Activated B cell treated with CpG ODN at 0.5 μM for 24 hours (primary cell): ENCODE measurements at regions not wholly inside any gene's neighbourhood (a gene's known extent, or its start where the extent isn't known, plus 50 kb on each side); places are given as distances from the start of the nearest gene placed in this dataset.

Source experiments
- ATAC-seq: fragments of 200-7000 bp; cut with Tn5 transposase; one replicate; pipeline ENCODE4 v1.10.0; 2021; ENCODE audit warnings: low read depth, mild to moderate bottlenecking, moderate library complexity
- CTCF ChIA-PET: fragments of 350-600 bp; sonication (Branson Sonifier 250); formaldehyde crosslinking; loops from one replicate; lab custom pipeline; 2021; ENCODE audit warnings: antibody characterized with exemption; lab: Charles Lee
- POLR2A ChIA-PET: fragments of 350-600 bp; sonication (Branson Sonifier 250); formaldehyde crosslinking; loops from one replicate; lab custom pipeline; 2021; ENCODE audit warnings: antibody characterized with exemption; lab: Charles Lee
- DNase-seq: peaks from one replicate; pipeline ENCODE4 v3.0.0; 2022
- H3K27ac Mint-ChIP-seq: one replicate; pipeline ENCODE4 v1.8.0; 2020; ENCODE audit warnings: mixed read lengths
- H3K27me3 Mint-ChIP-seq: one replicate; pipeline ENCODE4 v1.8.0; 2021; ENCODE audit warnings: mixed read lengths
- H3K36me3 Mint-ChIP-seq: one replicate; pipeline ENCODE4 v1.8.0; 2021; ENCODE audit warnings: low read depth, mixed read lengths
- H3K4me1 Mint-ChIP-seq: one replicate; pipeline ENCODE4 v1.8.0; 2021; ENCODE audit warnings: mixed read lengths
- H3K4me3 Mint-ChIP-seq: one replicate; pipeline ENCODE4 v1.8.0; 2020; ENCODE audit warnings: mild to moderate bottlenecking, mixed read lengths
- H3K9me3 Mint-ChIP-seq: one replicate; pipeline ENCODE4 v1.8.0; 2020; ENCODE audit warnings: mixed read lengths
- CTCF ChIP-seq: fragments of 200-600 bp; IDR thresholded peaks from one replicate; pipeline ENCODE4 v1.8.0; 2022; ENCODE audit warnings: antibody characterized with exemption, mild to moderate bottlenecking
- intact Hi-C: fragments of 100-400 bp; cut with micrococcal nuclease; formaldehyde crosslinking; loops from one replicate; pipeline ENCODE4 v1.15.1; 2024

GRCh38 chr5:161040818-161041217 lies 188.8 kb upstream of the ATP10B start:
- CTCF ChIA-PET: no interaction called here
- Mint-ChIP-seq H3K36me3 (no peaks in the 10 kb centered on the region), H3K4me3 (no peak overlapping the region), H3K4me1 (no peaks in the 10 kb centered on the region), H3K27me3 (no peaks in the 10 kb centered on the region), H3K9me3 (no peaks in the 10 kb centered on the region), H3K27ac (no peak overlapping the region)
- no peak for TF ChIP-seq CTCF
- intact Hi-C loops: no loop called here
- POLR2A ChIA-PET: no interaction called here
- DNase-seq (no peak), ATAC-seq (no peak)

GRCh38 chr5:161036296-161036695 lies 184.3 kb upstream of the ATP10B start:
- no peak for ATAC-seq
- Mint-ChIP-seq H3K4me3 (no peak overlapping the region), H3K27ac (no peak overlapping the region), H3K9me3 (no peaks in the 10 kb centered on the region), H3K27me3 (no peaks in the 10 kb centered on the region), H3K36me3 (no peaks in the 10 kb centered on the region), H3K4me1 (no peaks in the 10 kb centered on the region)
- ChIA-PET CTCF (no interaction called here), POLR2A (no interaction called here)
- no peak for DNase-seq
- intact Hi-C loops: no loop called here
- TF ChIP-seq CTCF: no peak

- CTCF ChIA-PET: no interaction called here
- Mint-ChIP-seq H3K4me1 (no peaks in the 10 kb centered on the region), H3K4me3 (no peak overlapping the region), H3K27ac (no peak overlapping the region), H3K27me3 (no peaks in the 10 kb centered on the region), H3K9me3 (no peaks in the 10 kb centered on the region), H3K36me3 (no peaks in the 10 kb centered on the region)
- POLR2A ChIA-PET: no interaction called here
- intact Hi-C loops: no loop called here
- no peak for DNase-seq
- TF ChIP-seq CTCF: no peak
- no peak for ATAC-seq
These were observed 182.4 kb upstream of the ATP10B start for GRCh38 chr5:161034451-161034850.

- POLR2A ChIA-PET: no interaction called here
- H3K4me1 Mint-ChIP-seq: no peaks in the 10 kb centered on the region
- no peak overlapping the region for H3K27ac Mint-ChIP-seq
- CTCF ChIA-PET: no interaction called here
- H3K4me3 Mint-ChIP-seq: no peak overlapping the region
- no peak for ATAC-seq
- DNase-seq: no peak
- intact Hi-C loops: no loop called here
- H3K36me3 Mint-ChIP-seq: no peaks in the 10 kb centered on the region
- no peak for TF ChIP-seq CTCF
- H3K9me3 Mint-ChIP-seq: no peaks in the 10 kb centered on the region
- H3K27me3 Mint-ChIP-seq: no peaks in the 10 kb centered on the region
These were observed 178.2 kb upstream of the ATP10B start for GRCh38 chr5:161030229-161030628.

DNA sequence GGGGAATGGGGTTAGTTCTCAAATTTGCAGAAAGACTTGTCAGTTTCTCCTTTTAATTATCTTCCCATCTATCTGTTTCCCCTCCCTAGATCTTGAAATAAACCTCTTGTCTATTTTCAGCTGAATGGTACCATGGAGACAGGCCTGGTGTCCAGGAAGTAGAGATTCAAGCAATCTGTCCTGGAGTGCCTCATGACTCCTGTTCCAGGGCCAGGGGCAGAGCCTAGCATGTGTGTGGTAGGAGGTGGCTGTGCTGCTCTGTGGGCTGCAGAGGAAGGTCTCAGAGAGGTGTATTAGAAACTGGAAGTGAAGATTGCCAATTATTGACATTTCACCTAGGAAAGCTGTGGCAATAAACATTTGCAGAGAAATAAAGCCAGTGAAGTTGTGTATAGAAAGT lies 175.8 kb upstream of the ATP10B start:
- Mint-ChIP-seq H3K4me3 (no peak overlapping the region), H3K27me3 (no peaks in the 10 kb centered on the region), H3K36me3 (no peaks in the 10 kb centered on the region), H3K27ac (no peak overlapping the region), H3K4me1 (no peaks in the 10 kb centered on the region), H3K9me3 (no peaks in the 10 kb centered on the region)
- DNase-seq (no peak), ATAC-seq (no peak)
- CTCF ChIA-PET: no interaction called here
- POLR2A ChIA-PET: no interaction called here
- intact Hi-C loops: no loop called here
- no peak for TF ChIP-seq CTCF
